Endothelial cell of umbilical vein (primary cell): ENCODE measurements at regions not wholly inside any gene's neighbourhood (a gene's known extent, or its start where the extent isn't known, plus 50 kb on each side); places are given as distances from the start of the nearest gene placed in this dataset.

Experiments
- BruUV-seq: library from RNA; stranded (reverse); fragments of 400-500 nt; replicated peaks from 2 replicates; lab custom pipeline; 2021; lab: Mats Ljungman, UMichigan
- CTCF ChIA-PET: fragments of 300-600, 350-600 bp; sonication (Branson Sonifier 250); formaldehyde crosslinking; loops from one replicate; lab custom pipeline; 2021; ENCODE audit warnings: antibody characterized with exemption, inconsistent platforms; lab: Charles Lee
- POLR2A ChIA-PET: fragments of 300-600, 350-600 bp; sonication (Branson Sonifier 250); formaldehyde crosslinking; loops from one replicate; lab custom pipeline; 2021; ENCODE audit warnings: antibody characterized with exemption, inconsistent platforms; lab: Charles Lee
- DNase-seq: peaks from one replicate; pipeline ENCODE4 v3.0.0-alpha.2; 2011; ENCODE audit warnings: low read depth, low spot score
- FAIRE-seq: peaks from 2 replicates; lab custom pipeline; 2011; peaks lifted over from hg19 to GRCh38; lab: Jason Lieb, UNC
- H2AFZ ChIP-seq: 2 replicates; pipeline ENCODE4 v1.6.0; 2012; ENCODE audit warnings: low read depth, low read length, control low read depth, inconsistent platforms
- H3K27ac ChIP-seq: 2 replicates; pipeline ENCODE4 v1.5.1; 2011; ENCODE audit warnings: low read depth, mild to moderate bottlenecking, control low read depth, low read length, moderate library complexity; ENCODE audit not compliant: insufficient read depth
- H3K27me3 ChIP-seq, 2 experiments: 2 replicates each; pipeline versions ENCODE4 v1.6.0 to v1.6.1; 2011; ENCODE audit warnings: low read length in 2 of 2, mixed read lengths in 1 of 2; ENCODE audit not compliant: control insufficient read depth in 2 of 2, insufficient read depth in 2 of 2
- H3K36me3 ChIP-seq, 2 experiments: 2 replicates in 1 of 2; 3 replicates in 1 of 2; pipeline ENCODE4 v1.5.1; 2011; ENCODE audit warnings: low read length in 2 of 2, mild to moderate bottlenecking in 1 of 2, moderate library complexity in 1 of 2; ENCODE audit not compliant: control insufficient read depth in 2 of 2, insufficient read depth in 2 of 2; ENCODE audit errors: extremely low read depth in 1 of 2
- H3K4me1 ChIP-seq: 3 replicates; pipeline ENCODE4 v1.5.1; 2011; ENCODE audit warnings: mild to moderate bottlenecking, low read length; ENCODE audit not compliant: control insufficient read depth, insufficient read depth; ENCODE audit errors: extremely low read depth
- H3K4me2 ChIP-seq: 2 replicates; pipeline ENCODE4 v1.6.1; 2011; ENCODE audit warnings: low read length, control low read depth, mixed read lengths; ENCODE audit not compliant: insufficient read depth
- H3K4me3 ChIP-seq, 3 experiments: fragments of 200-600 bp in 1 of 3; sonication (generic), shearing (Covaris generic) in 1 of 3; replicated peaks in 1 of 3; 2 replicates each; pipeline ENCODE4 v1.5.1; 2011 to 2016; ENCODE audit warnings: control low read depth in 3 of 3, low read length in 3 of 3, mild to moderate bottlenecking in 2 of 3, inconsistent platforms in 1 of 3, low read depth in 1 of 3, moderate library complexity in 1 of 3; ENCODE audit not compliant: insufficient read depth in 1 of 3
- H3K79me2 ChIP-seq: 2 replicates; pipeline ENCODE4 v1.6.0; 2012; ENCODE audit warnings: low read length, inconsistent platforms; ENCODE audit not compliant: control insufficient read depth, insufficient read depth
- H3K9ac ChIP-seq: replicated peaks from 2 replicates; pipeline ENCODE3; 2011; ENCODE audit warnings: low read length, control low read depth; ENCODE audit not compliant: insufficient read depth; ENCODE audit errors: extremely low read depth
- H3K9me1 ChIP-seq: replicated peaks from 3 replicates; pipeline ENCODE4 v1.6.0; 2011; ENCODE audit warnings: mild to moderate bottlenecking, low read length; ENCODE audit not compliant: control insufficient read depth, insufficient read depth; ENCODE audit errors: extremely low read depth
- H3K9me3 ChIP-seq: replicated peaks from 2 replicates; pipeline ENCODE4 v1.5.1; 2012; ENCODE audit warnings: low read length, inconsistent platforms; ENCODE audit not compliant: control insufficient read depth, insufficient read depth
- H4K20me1 ChIP-seq: replicated peaks from 2 replicates; pipeline ENCODE3; 2011; ENCODE audit warnings: mild to moderate bottlenecking, low read length; ENCODE audit not compliant: control insufficient read depth, insufficient read depth; ENCODE audit errors: extremely low read depth
- CTCF ChIP-seq, 2 donors: IDR thresholded peaks; 1 replicate in 1 of 2; 2 replicates in 1 of 2; pipeline ENCODE4 v1.5.1; 2011; ENCODE audit warnings: low read length in 2 of 2, mild to moderate bottlenecking in 2 of 2, moderate library complexity in 2 of 2, control low read depth in 1 of 2, inconsistent platforms in 1 of 2, low read depth in 1 of 2; ENCODE audit not compliant: insufficient read depth in 1 of 2; ENCODE audit errors: extremely low read depth in 1 of 2
- EZH2 ChIP-seq: IDR thresholded peaks from 2 replicates; pipeline ENCODE4 v1.6.1; 2012; ENCODE audit warnings: borderline replicate concordance, low read depth, mild to moderate bottlenecking, moderate library complexity, low read length, inconsistent platforms; ENCODE audit not compliant: severe bottlenecking
- FOS ChIP-seq: IDR thresholded peaks from 2 replicates; pipeline ENCODE4 v1.6.1; 2011; ENCODE audit warnings: mild to moderate bottlenecking, low read length, moderate library complexity, borderline replicate concordance; ENCODE audit not compliant: insufficient read depth
- GATA2 ChIP-seq: IDR thresholded peaks from 2 replicates; pipeline ENCODE4 v1.7.0; 2011; ENCODE audit warnings: low read depth, mild to moderate bottlenecking, moderate library complexity, mixed read lengths, low read length; ENCODE audit not compliant: insufficient read length, insufficient read depth
- JUN ChIP-seq: IDR thresholded peaks from 2 replicates; pipeline ENCODE4 v1.6.1; 2011; ENCODE audit warnings: borderline replicate concordance, low read depth; ENCODE audit not compliant: insufficient read length, insufficient read depth
- MAX ChIP-seq: IDR thresholded peaks from 2 replicates; pipeline ENCODE4 v1.6.1; 2011; ENCODE audit not compliant: insufficient read depth, insufficient read length
- MYC ChIP-seq: IDR thresholded peaks from one replicate; pipeline ENCODE4 v1.6.1; 2011; ENCODE audit warnings: mild to moderate bottlenecking, low read depth, low read length
- POLR2A ChIP-seq: IDR thresholded peaks from 2 replicates; pipeline ENCODE4 v1.6.1; 2012; ENCODE audit warnings: low read depth, mild to moderate bottlenecking, control low read depth, low read length
- POLR2AphosphoS5 ChIP-seq: IDR thresholded peaks from 2 replicates; pipeline ENCODE4 v1.6.1; 2012; ENCODE audit warnings: low read depth, mild to moderate bottlenecking, control low read depth, low read length, moderate library complexity; ENCODE audit not compliant: insufficient read depth
- dilution Hi-C: fragments of 300-500 bp; cut with MboI; formaldehyde crosslinking; loops from one replicate; pipeline ENCODE4 v1.15.0; 2019; ENCODE audit warnings: low sequenced_read_pairs; ENCODE audit not compliant: extremely low pct_ligation_motif_present
- intact Hi-C: fragments of 100-400 bp; cut with micrococcal nuclease; formaldehyde crosslinking; loops from one replicate; pipeline ENCODE4 v1.10.0; 2022

GRCh38 chr6:49332781-49333180 is 130.3 kb downstream of the MMUT start:
- intact Hi-C loops, result loop anchor here (10.0 kb wide), 1 partner anchor 898 kb away; no protein-coding TSS in a partner anchor
- ChIA-PET CTCF (interaction anchor here (1.0 kb wide), 1 partner anchor 77 kb away, joined by 4 read pairs; no protein-coding TSS in a partner anchor), POLR2A (no interaction called here)
- DNase-seq (peak; percentile 33), FAIRE-seq (no peak)
- H3K4me3 ChIP-seq, result no peak overlapping the region
- H3K27me3 ChIP-seq, result no peaks in the 10 kb centered on the region
- H3K9ac ChIP-seq, result no peak overlapping the region
- TF ChIP-seq EZH2 (no peak), POLR2A (no peak), MAX (no peak), GATA2 (no peak), MYC (no peak), CTCF (IDR thresholded peaks at IDR 0.05; ENCODE audit: extremely low read depth in 1 of 2, insufficient read depth in 1 of 2, low read depth in 1 of 2, low read length in 2 of 2) (no peak), FOS (no peak), POLR2AphosphoS5 (no peak), JUN (no peak)
- H3K27ac ChIP-seq, result no peak overlapping the region
- H3K4me1 ChIP-seq, result peaks cover 21% of the 10 kb centered on the region
- no peaks in the 10 kb centered on the region for H3K79me2 ChIP-seq
- H2AFZ ChIP-seq, result no peak overlapping the region
- no peaks in the 10 kb centered on the region for H3K9me3 ChIP-seq
- H3K4me2 ChIP-seq, result no peak overlapping the region
- no peaks in the 10 kb centered on the region for H4K20me1 ChIP-seq
- dilution Hi-C loops, result no loop called here
- no peaks in the 10 kb centered on the region for H3K9me1 ChIP-seq
- no peaks in the 10 kb centered on the region for H3K36me3 ChIP-seq
- BruUV-seq, result no TSS peak
